Thoracic aorta (tissue), 2 donors: ENCODE measurements at regions not wholly inside any gene's neighbourhood (a gene's known extent, or its start where the extent isn't known, plus 50 kb on each side); places are given as distances from the start of the nearest gene placed in this dataset.
"Not testable (repeated sequence)": the region's sequence is repeated elsewhere in the genome, so short reads cannot be mapped to it uniquely, and the experiment has no call there.

Experiments
- ATAC-seq: fragments of 150-250 bp; one replicate; pipeline ENCODE4 v1.8.0; 2017; ENCODE audit warnings: low read depth; ENCODE audit not compliant: insufficient number of reproducible peaks, low FRiP score
- DNase-seq: peaks from one replicate; pipeline ENCODE4 v3.0.0-alpha.2; 2020; ENCODE audit warnings: low spot score
- H3K27ac ChIP-seq, 2 donors: fragments of 200-600 bp; sonication (generic); 1 replicate in 1 of 2; 2 replicates in 1 of 2; pipeline ENCODE4 v1.5.1; 2016; ENCODE audit warnings: mild to moderate bottlenecking in 2 of 2, moderate library complexity in 2 of 2
- H3K27me3 ChIP-seq: fragments of 200-600 bp; sonication (generic); replicated peaks from 2 replicates; pipeline ENCODE4 v1.6.0; 2016; ENCODE audit warnings: mild to moderate bottlenecking; ENCODE audit not compliant: insufficient read depth
- H3K36me3 ChIP-seq: fragments of 200-600 bp; sonication (generic); one replicate; pipeline ENCODE4 v1.5.1; 2016
- H3K4me1 ChIP-seq, 2 donors: fragments of 200-600 bp; sonication (generic); 1 replicate in 1 of 2; 2 replicates in 1 of 2; pipeline versions ENCODE4 v1.5.1 to v1.6.0; 2016; ENCODE audit warnings: low read depth in 2 of 2, mild to moderate bottlenecking in 1 of 2; ENCODE audit not compliant: control insufficient read depth in 1 of 2
- H3K4me3 ChIP-seq: fragments of 200-600 bp; sonication (generic); 2 replicates; pipeline ENCODE4 v1.5.1; 2016; ENCODE audit warnings: mild to moderate bottlenecking
- H3K9me3 ChIP-seq: fragments of 200-600 bp; sonication (generic); 2 replicates; pipeline ENCODE4 v1.5.1; 2016
- CTCF ChIP-seq: fragments of 200-600 bp; sonication (generic); IDR thresholded peaks from one replicate; pipeline ENCODE4 v1.5.1; 2019; ENCODE audit warnings: antibody characterized with exemption

GRCh38 chr6:28664870-28665396 is 139.3 kb downstream of the GPX5 start:
- no peaks in the 10 kb centered on the region for H3K27me3 ChIP-seq
- no peak overlapping the region for H3K4me3 ChIP-seq
- H3K4me1 ChIP-seq = no peaks in the 10 kb centered on the region
- TF ChIP-seq CTCF = no peak
- ATAC-seq (no peak), DNase-seq (no peak)
- H3K9me3 ChIP-seq = no peaks in the 10 kb centered on the region
- no peaks in the 10 kb centered on the region for H3K36me3 ChIP-seq
- no peak overlapping the region for H3K27ac ChIP-seq

GRCh38 chr6:28673417-28673786 is 147.7 kb downstream of the GPX5 start:
- no peak for TF ChIP-seq CTCF
- no peaks in the 10 kb centered on the region for H3K36me3 ChIP-seq
- ATAC-seq (no peak), DNase-seq (no peak)
- no peaks in the 10 kb centered on the region for H3K9me3 ChIP-seq
- no peak overlapping the region for H3K4me3 ChIP-seq
- peaks cover 6% of the 10 kb centered on the region for H3K27me3 ChIP-seq
- no peak overlapping the region for H3K27ac ChIP-seq
- H3K4me1 ChIP-seq = peaks cover 0 to 8% of the 10 kb centered on the region in 2 donors

GRCh38 chr6:28673787-28674671 is 148.3 kb downstream of the GPX5 start:
- no peak for ATAC-seq
- no peaks in the 10 kb centered on the region for H3K36me3 ChIP-seq
- H3K27ac ChIP-seq = no peak overlapping the region
- DNase-seq = no peak
- TF ChIP-seq CTCF = no peak
- H3K4me3 ChIP-seq = no peak overlapping the region
- no peaks in the 10 kb centered on the region for H3K9me3 ChIP-seq
- H3K4me1 ChIP-seq = peaks cover 0 to 8% of the 10 kb centered on the region in 2 donors
- peaks cover 6% of the 10 kb centered on the region for H3K27me3 ChIP-seq

GRCh38 chr6:28675600-28675999 is 149.9 kb downstream of the GPX5 start:
- no peaks in the 10 kb centered on the region for H3K9me3 ChIP-seq
- no peak overlapping the region for H3K4me3 ChIP-seq
- DNase-seq (no peak), ATAC-seq (no peak)
- no peak for TF ChIP-seq CTCF
- H3K27ac ChIP-seq = no peak overlapping the region
- peaks cover 6% of the 10 kb centered on the region for H3K27me3 ChIP-seq
- peaks cover 0 to 8% of the 10 kb centered on the region in 2 donors for H3K4me1 ChIP-seq
- H3K36me3 ChIP-seq = no peaks in the 10 kb centered on the region

GRCh38 chr6:28682542-28682941 is 156.9 kb downstream of the GPX5 start:
- Histone ChIP-seq H3K4me3 (no peak overlapping the region), H3K9me3 (no peaks in the 10 kb centered on the region), H3K27ac (no peak overlapping the region), H3K36me3 (no peaks in the 10 kb centered on the region), H3K27me3 (peaks cover 5% of the 10 kb centered on the region), H3K4me1 (no peaks in the 10 kb centered on the region)
- no peak for TF ChIP-seq CTCF
- ATAC-seq (no peak), DNase-seq (no peak)

- H3K27me3 ChIP-seq, H3K36me3 ChIP-seq, H3K27ac ChIP-seq, H3K4me3 ChIP-seq, DNase-seq, H3K4me1 ChIP-seq, H3K9me3 ChIP-seq, ATAC-seq: not testable (repeated sequence)
Observed at GRCh38 chr6:28682956-28683685, 157.4 kb downstream of the GPX5 start.
